Right lobe of liver (tissue), 4 donors: ENCODE measurements at regions not wholly inside any gene's neighbourhood (a gene's known extent, or its start where the extent isn't known, plus 50 kb on each side); places are given as distances from the start of the nearest gene placed in this dataset.

Source experiments
- CTCF ChIP-seq, 4 donors: fragments of 200-600 bp in 3 of 4; fragments of 450-650 bp in 1 of 4; IDR thresholded peaks; one replicate each; pipeline versions ENCODE4 v1.5.1 to v1.8.0; 2016 to 2022; ENCODE audit warnings: antibody characterized with exemption in 4 of 4, mild to moderate bottlenecking in 2 of 4
- POLR2A ChIP-seq: fragments of 450-650 bp; IDR thresholded peaks from one replicate; pipeline ENCODE4 v1.6.1; 2017; ENCODE audit warnings: antibody characterized with exemption, mild to moderate bottlenecking
- donor health status: DM: no; HTN: no; CAD: no.
- donor health status: DM: no; HTN: no; CAD: no.
- donor health status: DM: no; HTN: yes; CAD: no.

- TF ChIP-seq POLR2A (no peak), CTCF (IDR thresholded peaks at IDR 0.05) (no peak)
Observed at GRCh38 chr18:24942144-24942543, 409.8 kb downstream of the ZNF521 start.
